GM12872 (cell line): ENCODE measurements at regions not wholly inside any gene's neighbourhood (a gene's known extent, or its start where the extent isn't known, plus 50 kb on each side); places are given as distances from the start of the nearest gene placed in this dataset.

Experiments
- CTCF ChIP-seq: IDR thresholded peaks from 3 replicates; pipeline ENCODE4 v1.5.1; 2011; ENCODE audit warnings: low read depth, mild to moderate bottlenecking, low read length, moderate library complexity; ENCODE audit not compliant: insufficient read depth

GRCh38 chr15:70583006-70583405 is 180.4 kb downstream of the UACA start:
- no peak for TF ChIP-seq CTCF

- TF ChIP-seq CTCF, result no peak
Observed at GRCh38 chr15:70582143-70582945, 181.0 kb downstream of the UACA start.

- no peak for TF ChIP-seq CTCF
Observed at GRCh38 chr15:70580958-70581357, 182.4 kb downstream of the UACA start.

- no peak for TF ChIP-seq CTCF
Observed at GRCh38 chr15:70580286-70580685, 183.1 kb downstream of the UACA start.

- TF ChIP-seq CTCF, result no peak
Observed at GRCh38 chr15:70579766-70580165, 183.6 kb downstream of the UACA start.

GRCh38 chr15:70578196-70578595 is 185.2 kb downstream of the UACA start:
- TF ChIP-seq CTCF, result no peak

- no peak for TF ChIP-seq CTCF
Observed at GRCh38 chr15:70576696-70577095, 186.7 kb downstream of the UACA start.
